ENCODE measurements at regions not wholly inside any gene's neighbourhood (a gene's known extent, or its start where the extent isn't known, plus 50 kb on each side); places are given as distances from the start of the nearest gene placed in this dataset.

DNA sequence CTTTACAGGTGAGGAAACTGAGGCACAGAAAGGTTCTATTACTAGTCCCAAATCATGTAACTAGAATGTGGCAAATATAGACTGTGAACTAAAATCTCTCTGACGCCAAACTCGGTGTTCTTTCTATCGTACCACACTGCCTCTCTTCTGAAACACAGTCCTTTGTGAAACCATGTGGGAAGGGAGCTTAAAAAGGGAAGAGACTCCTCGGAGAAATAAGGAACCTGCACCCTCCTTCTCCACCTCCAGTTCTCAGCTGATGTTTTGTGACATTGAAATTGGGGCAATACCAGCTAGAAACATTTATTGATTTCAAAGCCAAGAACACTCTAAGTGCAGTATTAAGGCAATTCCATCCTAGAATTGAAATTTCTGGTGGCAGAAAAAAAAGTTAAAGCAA, 76.4 kb upstream of the DRD2 start:
- TF ChIP-seq, protein P1, sequence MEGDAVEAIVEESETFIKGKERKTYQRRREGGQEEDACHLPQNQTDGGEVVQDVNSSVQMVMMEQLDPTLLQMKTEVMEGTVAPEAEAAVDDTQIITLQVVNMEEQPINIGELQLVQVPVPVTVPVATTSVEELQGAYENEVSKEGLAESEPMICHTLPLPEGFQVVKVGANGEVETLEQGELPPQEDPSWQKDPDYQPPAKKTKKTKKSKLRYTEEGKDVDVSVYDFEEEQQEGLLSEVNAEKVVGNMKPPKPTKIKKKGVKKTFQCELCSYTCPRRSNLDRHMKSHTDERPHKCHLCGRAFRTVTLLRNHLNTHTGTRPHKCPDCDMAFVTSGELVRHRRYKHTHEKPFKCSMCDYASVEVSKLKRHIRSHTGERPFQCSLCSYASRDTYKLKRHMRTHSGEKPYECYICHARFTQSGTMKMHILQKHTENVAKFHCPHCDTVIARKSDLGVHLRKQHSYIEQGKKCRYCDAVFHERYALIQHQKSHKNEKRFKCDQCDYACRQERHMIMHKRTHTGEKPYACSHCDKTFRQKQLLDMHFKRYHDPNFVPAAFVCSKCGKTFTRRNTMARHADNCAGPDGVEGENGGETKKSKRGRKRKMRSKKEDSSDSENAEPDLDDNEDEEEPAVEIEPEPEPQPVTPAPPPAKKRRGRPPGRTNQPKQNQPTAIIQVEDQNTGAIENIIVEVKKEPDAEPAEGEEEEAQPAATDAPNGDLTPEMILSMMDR (IDR thresholded peaks at IDR 0.05; ENCODE audit: insufficient read depth, low read depth, low read length) = no peak
- no peak for TF ChIP-seq EZH2 (IDR thresholded peaks at IDR 0.05; ENCODE audit: insufficient read depth, low read length)

Measured in astrocyte (in vitro differentiated cells and primary cell).